ENCODE measurements at regions not wholly inside any gene's neighbourhood (a gene's known extent, or its start where the extent isn't known, plus 50 kb on each side); places are given as distances from the start of the nearest gene placed in this dataset.
"Not testable (repeated sequence)": the region's sequence is repeated elsewhere in the genome, so short reads cannot be mapped to it uniquely, and the experiment has no call there.

DNA sequence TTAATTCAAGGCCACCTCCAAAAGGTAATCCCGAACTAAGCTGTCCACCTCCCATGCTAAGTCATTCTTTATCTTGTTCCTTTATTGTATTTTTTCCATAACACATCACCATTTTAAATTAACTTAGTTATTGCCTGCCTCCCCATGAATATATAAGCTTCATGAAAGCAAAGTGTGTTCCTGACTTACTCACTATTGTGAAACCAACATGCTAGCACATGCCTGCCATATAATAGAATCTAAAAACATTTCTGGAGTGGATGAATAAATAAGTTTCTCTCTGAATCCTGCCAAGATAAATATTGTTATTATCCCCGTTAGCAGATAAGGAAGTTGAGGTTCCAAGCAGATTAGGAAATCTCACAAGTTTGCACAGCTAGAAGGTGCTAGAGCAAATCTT lies 98.7 kb upstream of the RRN3 start:
- DNase-seq: not testable (repeated sequence)

DNA sequence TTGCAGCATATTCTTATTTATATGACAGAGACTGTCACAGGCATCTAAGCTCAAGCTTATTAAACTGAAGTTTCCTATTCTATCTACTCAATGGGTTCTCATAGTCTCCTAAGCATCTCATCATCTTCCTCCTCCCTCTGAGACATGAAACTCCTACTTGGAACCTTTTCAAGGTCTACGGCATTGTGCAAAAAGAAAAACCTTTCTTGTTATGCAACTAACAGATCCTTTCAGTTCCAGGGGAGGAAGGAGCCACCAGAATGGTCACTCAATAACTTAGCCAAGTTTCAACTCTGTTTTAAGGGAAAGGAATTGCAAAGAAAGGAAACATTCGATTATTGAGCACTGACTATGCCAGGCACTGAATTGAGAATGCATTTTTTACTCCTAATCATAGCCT lies 98.1 kb upstream of the RRN3 start:
- not testable (repeated sequence) for DNase-seq

DNA sequence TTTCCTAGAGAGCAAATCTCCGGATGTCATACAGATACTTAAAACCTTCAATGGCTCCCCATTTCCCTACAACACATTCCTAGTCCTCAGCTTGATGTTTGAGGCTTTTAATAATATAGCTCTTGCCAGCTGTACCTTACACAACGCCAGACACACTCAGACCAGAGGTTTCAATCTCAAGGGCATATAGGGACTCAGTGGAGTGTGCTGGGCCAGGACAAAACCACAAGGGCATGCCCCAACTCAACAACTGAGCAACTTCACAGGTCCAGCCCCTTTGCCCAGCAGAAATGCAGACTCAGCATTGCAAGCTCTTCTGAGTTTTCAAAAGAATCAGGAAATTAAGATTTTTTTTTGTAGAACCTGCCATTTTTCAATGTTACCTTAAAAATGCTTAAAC lies 95.4 kb upstream of the RRN3 start:
- not testable (repeated sequence) for DNase-seq

All from C1 segment of cervical spinal cord (tissue), 14 donors.